ENCODE measurements at regions not wholly inside any gene's neighbourhood (a gene's known extent, or its start where the extent isn't known, plus 50 kb on each side); places are given as distances from the start of the nearest gene placed in this dataset.

DNA sequence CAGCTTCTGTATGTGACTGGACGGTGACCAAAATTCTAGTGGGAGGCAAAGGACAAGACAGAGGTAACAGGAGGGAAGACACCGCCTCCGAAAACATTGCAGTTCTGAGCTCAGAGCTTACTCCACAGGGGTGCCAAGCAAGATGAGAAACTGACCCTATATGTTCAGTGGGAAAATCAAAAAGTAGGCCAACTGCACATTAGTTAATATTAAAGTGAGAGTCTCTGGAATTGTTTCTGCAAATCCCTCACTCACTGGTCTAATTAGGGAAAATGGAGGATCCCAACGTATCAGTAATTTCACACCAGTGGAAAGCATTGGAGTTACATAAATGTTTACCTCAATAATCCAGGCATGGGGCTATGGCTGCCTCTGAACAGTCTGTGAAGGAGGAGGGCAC, 313.3 kb upstream of the KCNH8 start:
- no peak for DNase-seq

DNA sequence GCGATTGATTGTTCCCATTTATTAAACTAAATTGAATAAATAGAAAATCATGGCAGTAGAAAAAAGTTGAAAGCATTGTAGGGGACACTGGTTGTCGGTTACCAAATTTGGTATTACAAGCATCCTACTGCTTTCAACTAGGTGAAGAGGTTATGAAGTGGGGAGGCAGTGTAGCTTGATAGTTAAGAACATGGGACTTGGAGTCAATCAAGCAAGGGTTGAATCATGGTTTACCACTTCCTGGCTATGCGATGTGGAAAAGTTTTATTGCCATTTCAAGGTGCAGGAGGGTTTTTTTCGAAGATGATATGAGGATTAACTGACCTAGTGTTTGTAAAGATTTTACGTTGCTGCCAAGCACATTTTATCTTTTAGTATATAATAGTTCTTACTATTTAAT, 318.2 kb upstream of the KCNH8 start:
- DNase-seq = no peak

DNA sequence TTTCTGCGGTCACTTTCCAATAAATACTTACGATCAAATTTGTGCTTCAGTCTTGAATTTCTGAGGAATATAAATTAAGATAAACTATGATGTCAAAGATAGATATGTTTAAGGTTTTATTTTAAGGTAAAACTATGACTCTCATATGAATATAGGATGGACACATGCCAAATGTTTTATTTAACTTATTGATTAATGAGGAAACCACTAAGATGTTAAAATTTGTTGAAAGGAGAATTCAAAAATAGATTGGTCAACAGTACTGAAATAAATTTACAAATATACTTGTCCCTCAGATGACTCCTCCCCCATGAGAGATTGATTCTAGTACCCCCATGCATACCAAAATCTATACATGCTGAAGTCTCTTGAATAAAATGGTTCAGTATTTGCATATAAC, 319.7 kb upstream of the KCNH8 start:
- no peak for DNase-seq

DNA sequence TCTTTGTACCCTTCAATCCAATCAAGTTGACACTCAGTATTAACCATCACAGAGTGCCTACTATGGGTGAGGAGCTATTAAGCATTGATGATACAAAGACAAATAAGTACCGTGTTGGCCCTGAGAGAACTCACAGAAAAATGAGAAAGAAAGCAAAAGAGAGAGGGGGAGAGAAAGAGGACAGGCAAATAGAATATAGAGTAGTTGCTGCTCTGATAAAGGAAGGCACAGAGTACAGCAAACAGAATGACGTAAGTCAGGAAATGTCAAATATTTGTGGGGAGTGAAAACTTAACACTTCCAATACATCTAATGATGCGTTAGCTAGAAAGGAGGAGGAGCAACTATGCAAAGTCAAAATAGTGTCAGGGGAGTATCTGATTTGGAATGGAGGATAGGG, 320.6 kb upstream of the KCNH8 start:
- DNase-seq = no peak

DNA sequence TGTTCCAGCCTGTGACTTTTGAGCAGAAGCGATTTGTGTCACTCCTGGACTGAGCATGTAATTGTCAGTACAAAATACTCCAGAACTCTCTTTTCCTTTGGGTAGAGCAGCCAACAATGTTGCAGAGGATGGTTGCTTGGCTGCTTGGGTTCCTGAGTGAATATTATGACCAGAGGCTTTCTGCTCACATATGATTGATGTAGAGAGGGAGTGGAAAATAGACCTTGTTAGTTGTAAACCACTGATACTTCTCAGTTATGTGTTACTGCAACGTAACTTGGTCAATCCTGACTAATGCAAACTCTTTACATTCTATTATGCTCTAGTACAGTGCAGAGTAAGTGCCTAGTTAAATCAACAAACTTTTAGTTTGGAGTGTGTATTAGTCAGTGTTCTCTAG, 322.6 kb upstream of the KCNH8 start:
- no peak for DNase-seq

DNA sequence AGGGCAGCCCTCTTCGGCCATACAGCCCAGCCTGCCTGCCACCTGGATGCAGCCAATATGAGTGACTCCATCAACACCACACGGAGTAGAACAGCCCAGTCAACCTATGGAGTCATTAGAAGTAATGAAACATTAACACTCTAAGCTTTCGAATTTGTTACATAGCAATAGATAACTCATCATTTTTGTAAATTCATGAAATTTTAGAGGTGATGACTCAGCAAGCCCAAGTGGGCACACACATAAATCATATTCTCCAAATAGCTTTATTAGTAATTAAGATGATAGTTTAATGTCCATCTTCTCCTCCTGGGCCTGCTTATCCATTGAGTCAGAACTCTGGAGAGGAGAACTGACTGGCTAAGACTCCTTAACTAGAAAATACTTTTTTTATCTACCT, 335.0 kb upstream of the KCNH8 start:
- no peak for DNase-seq

DNA sequence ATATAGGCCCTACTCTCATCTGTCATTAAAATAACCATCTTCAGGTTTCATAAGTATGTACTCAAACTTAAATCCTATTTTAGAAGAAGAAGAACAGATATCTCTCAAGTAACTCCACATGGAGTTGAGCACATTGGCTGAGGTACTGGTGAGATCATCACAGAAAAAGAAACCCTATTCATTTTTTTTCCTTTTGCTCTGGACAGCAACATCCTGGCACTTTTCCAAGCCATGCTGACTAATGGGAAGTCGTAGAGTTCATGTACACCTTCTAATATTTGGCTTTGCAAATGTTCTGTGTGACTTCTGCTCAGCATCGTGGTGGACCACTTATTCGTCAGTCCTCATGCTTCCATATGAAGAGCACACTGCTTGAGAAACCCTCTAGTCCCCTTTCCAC, 336.0 kb upstream of the KCNH8 start:
- no peak for DNase-seq

DNA sequence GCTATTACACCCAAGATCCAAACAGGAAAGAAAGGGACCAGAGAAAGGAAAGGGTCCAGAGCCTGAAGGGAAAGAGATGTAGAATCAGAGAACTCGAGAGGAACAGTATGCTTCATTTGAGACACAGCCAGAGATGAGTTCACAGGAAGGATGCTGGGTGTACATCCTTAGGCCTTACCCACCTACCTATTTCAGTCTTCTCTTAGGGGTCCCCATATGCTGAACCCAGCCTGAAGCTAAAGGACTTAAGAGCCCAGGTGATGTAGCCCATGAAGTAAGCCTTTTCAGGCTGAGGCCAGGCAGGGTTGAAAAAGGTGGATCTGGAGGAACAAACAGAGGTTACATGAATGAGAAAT, 338.0 kb upstream of the KCNH8 start:
- no peak for DNase-seq

DNA sequence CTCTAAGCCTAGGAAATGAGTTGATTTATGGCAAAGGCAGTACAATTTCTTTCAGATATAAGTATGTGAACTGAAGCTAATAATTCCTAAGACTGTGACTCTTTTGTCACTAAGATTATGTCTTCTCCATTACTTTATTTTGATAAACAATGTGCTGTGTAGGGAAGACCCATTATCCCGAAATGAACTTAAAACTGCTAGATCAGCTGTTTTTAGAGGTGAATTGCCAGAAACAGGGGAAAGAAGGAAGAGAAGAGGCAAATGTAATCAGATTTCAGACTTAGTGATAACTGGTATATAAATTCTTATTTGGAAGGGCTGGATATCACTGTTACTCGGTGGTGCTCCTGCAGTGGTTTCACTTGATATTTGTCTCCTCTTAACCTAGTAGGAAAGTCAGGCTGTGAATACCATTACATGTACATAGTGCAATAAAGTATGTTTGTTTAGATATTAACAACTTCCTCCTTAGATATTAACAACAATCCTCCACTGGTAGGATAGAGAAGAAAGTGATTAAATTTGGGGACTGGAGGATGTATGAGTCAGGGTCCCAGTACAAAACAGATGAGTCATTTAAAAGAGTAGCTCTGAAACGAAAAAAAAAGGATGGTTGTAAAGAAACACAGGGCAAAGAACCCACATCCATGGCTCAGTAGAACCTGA, 338.5 kb upstream of the KCNH8 start:
- DNase-seq = no peak

DNA sequence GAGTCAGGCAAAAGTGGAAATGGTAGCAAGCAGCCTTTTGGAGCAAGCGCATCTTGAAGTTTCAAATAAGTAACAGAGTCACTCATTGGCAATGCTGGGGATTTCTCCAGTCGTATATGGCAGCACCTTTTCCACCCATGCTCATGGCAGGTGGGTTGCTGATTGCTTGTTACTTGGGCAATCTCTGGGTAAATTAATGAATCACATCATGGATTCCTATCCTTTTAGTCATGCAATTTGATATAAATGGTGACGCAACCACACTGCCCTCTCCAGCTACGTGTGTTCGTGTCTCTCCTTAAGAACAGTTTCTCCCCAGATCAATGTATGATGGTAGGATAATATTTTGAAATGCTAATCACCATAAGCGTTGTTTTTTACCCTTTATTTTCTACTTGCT, 339.9 kb upstream of the KCNH8 start:
- DNase-seq = no peak

DNA sequence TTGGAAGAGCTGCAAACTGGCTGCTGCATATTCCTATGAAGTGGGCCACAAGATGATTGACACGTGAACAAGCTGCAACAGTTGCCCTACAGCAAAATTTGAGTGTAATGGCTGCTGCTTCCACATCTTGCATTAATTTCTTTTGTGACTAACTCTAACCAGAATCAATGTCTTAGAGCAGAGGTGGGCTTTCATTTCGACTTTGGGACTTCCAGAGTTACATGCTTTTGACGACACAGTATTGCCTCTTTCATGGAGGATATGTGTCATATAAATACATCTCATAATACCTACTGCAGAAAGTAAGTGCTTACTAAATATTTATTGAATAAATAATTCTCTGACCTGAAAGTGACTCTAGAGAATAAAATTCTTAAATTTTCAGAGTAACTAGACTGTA, 340.7 kb upstream of the KCNH8 start:
- DNase-seq = no peak

DNA sequence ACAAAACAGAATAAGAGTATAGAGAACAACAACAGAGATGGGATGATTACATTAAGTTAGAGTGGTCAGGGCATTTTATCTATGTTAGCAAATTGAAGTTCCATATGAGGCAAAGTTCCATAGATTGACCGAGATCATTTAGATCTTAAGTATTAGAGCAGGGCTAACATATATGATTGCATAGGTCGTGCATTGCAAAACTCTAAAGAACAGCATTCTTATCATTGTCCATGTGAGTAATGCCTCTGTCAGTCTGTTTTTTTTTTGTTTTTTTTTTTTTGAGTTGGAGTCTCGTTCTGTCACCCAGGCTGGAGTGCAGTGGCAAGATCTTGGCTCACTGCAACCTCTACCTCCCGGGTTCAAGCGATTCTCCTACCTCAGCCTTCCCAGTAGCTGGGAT, 341.7 kb upstream of the KCNH8 start:
- DNase-seq = no peak

DNA sequence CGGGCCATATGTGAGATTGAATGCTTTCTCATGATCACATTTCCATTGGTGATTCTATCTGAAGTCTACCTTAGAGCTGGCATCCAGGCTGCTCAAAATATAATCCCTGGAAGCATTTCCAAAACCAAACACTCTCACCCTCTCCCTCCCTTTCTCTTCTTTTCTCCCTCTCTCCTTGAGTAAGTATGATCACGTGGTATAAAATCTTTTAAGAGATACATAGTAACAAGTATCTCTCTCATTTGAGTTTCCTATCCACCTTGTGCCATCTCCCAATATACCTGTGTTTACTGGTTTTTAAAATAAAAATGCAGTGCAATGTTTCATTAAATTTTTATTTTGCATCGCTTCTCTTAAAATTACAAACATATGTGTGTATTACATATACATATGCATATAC, 350.9 kb upstream of the KCNH8 start:
- DNase-seq = no peak

DNA sequence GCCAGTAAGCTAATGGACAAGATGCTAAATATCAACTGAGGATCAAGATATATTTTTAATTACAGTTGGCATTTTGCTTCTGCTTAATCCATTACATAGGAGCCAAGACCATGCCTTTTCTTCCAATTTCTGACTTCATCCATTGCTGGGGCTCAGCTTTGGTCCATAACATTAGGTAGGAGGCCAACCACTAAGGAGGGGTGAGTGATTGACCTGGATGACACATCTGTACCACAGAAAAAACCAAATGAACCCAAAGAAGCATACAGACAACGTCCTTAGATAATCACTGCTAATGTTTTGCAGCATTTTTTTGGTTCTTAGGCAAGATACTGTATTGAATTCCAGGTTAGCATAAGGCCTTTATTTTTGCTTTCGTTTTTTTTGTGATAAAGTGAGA, 353.2 kb upstream of the KCNH8 start:
- no peak for DNase-seq

DNA sequence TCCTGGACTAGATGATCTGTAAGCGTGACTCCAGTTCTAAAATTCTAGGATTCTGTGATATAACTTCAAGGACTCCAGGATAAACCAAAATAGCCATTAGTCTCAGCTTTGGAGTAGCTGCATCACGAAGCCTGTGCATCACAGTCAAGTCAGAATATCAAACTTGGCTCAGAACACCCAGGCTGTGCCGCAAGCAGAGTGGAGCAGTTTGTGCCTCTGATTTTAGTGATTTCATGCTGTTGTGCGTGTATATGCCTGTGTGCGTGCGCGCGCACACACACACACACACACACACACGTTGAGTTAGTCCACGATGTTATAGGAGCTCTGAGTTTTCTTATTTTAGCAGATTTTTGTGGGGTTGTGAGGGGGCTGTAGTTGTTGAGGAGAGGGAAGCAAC, 356.6 kb upstream of the KCNH8 start:
- peak in 1 of 51 donors; percentile 44 for DNase-seq

DNA sequence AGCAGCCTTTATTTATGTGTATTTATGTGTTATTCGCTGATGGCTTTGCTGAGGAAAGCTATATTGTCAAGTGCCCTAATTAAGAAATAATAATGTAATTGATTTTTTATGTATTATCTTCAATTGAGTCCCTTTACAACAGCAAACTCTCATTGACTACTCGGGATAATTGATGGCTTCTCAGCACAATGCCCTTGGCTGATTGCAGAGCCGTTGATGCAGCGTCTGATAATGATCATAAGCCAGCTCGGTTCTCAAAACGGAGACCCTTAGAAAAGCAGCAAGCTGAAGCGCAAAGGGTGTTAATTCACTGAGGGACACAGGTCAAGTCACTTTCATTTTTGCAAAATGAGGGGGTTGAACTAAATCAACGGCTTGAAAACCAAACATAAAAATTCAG, 357.1 kb upstream of the KCNH8 start:
- DNase-seq = no peak

DNA sequence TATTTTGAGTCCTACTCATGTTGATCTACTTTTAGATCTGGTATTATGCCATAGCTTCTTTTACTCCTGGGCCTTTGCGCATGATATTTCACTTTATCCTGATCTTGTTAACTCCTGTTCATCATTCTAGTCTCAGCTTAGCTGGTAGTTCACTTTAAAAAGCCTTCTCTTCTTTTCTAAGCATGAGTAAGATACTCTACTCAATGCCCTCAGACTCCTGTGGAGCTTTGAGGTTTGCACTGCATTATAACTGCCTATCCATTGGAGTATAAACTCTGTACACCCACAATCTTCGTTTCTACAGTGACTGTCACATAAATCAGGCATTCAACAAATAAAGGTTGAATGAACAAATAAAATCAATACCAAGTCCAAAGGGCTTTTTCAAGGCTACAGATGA, 357.9 kb upstream of the KCNH8 start:
- no peak for DNase-seq

DNA sequence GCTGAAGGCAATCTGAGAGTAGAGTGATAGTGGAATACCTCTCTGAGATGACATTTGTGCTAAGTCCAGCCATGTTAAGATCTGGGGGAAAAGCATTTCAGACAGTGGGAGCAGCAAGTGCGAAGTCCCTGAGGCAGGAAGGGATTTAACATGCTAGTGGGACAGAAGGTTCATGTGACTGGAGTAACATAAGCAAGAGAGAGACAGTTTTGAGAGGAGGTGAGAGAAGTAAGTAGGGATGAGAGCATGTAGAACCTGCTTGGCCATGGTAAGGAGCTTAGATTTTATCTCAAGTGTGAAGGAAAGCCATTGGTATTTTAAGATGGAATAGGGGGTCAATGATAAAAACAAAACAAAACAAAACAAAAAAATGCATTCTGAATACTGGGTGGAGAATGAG, 358.6 kb upstream of the KCNH8 start:
- DNase-seq = no peak

DNA sequence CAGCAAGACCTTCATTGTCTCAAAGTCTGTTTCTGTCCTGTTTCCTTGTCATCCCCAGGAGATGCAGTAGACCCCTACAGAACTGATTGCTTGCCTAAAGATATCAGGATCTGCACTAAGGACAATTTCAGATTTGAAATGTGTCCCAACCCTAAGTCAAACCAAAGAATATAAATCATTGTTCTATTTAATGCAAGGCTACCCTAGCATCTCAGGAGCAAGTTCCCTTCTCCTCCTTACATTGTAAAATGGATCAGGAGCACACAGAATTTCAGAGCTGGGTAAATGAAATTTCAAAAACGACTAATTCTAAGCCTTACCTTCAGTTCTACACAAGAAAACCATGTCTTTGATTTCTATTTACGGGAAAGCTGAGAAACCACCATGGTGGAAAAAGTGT, 360.9 kb upstream of the KCNH8 start:
- DNase-seq = no peak

DNA sequence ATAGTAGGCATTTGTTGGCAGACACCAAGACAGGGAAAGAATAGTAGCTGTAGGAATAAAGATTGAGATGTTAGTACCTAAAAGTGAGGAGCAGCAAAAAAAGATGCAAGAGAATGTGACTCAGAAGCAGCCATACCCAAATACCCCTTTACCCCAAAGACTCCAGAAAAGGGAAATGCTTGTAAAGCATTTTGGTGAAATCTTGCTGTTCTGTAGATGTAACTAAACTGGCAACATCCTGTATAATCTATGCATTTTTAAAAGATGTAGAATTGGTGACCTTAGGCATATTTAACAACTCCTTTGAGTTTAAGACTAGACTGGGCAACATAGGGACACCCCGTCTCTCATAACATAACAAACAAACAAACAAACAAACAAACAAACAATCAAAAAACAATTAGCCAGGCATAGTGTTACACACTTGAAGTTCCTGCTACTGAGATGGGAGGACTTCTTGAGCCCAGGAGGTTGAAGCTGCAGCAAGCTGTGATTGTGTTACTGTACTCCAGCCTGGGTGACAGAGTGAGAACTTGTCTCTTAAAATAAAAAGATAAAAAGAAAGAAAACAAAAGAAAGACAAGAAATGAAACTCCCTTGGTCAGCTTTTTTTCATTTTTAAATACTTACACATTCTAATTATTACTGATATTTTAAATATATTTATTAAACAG, 361.5 kb upstream of the KCNH8 start:
- no peak for DNase-seq

DNA sequence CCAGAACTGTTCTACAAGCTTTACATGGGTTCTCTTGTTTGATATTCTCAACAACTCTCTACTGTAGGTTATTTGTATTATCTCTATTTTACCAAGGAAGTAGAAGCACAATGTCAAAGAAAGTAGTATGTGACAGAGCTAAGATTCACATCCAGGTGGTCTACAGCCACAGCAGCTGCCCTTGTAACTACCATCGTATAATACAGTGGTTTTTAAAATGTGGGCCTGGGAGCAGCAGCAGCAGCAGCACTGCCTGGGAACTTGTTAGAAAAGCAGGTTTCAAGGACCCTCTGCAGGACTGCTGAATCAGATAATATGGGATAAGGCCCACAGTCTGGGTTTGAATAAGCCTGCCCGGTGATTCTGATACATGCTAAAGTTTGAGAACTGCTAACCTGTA, 357.1 kb upstream of the SATB1 start:
- DNase-seq = no peak

DNA sequence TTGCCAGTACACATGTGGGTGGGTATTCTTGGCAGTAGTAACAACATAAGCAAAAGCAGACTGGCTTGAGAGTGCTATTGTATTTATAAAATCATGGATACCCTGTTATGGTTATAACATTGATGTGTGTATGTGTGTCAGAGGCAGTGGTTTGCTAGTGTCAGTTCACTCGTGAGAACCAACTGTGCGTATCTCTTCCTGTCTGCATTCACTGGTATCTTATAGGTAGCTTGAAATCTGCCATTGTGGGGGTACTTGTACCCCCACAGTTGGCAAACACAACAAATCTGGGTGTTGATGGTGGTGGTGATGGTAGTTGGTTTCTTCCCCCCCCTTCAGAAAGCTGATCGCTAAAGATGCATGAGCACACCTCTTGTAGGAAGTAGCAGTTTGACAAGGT, 355.8 kb upstream of the SATB1 start:
- no peak for DNase-seq

DNA sequence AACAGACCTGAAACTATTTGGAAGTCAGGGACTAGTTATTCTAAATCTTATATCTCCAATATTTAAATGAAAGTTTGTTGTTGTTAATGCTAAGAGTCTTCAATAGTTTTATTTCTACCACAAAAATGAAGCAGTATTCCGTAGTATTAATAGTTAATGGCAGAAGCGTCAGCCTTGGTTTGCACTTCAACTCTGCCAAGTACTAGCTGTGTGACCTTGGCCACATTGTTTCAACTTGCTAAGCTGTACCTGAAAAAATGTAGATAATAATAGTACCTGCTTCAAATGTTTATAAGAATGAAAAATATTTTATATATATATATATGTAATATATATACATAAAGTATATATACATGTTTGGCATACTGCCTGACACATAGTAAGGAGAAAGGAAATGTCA, 354.6 kb upstream of the SATB1 start:
- DNase-seq = no peak

DNA sequence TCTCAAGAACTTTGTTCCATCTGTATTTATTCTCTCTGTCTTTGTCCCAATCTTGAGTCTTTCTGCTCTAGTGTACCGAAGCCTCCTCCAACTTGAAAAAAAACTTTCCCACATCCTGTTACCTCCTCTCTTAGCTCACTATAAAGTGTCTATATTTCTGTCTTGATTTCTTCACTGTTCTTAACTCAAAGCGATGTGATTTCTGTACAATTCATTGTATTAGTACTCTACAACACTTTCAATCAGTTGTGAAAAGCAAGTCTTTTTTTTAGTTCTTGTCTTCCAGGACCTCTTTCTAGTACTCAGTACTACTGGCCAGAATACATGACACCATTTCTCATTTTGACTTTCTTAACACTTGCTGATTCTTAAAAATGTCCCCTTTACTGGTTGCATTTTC, 353.5 kb upstream of the SATB1 start:
- no peak for DNase-seq

Data from hypothalamus (tissue), 51 donors.